Activated CD8-positive, alpha-beta T cell treated with anti-CD3 and anti-CD28 coated beads for 36 hours (primary cell): ENCODE measurements at regions not wholly inside any gene's neighbourhood (a gene's known extent, or its start where the extent isn't known, plus 50 kb on each side); places are given as distances from the start of the nearest gene placed in this dataset.

Experiments used
- ATAC-seq: fragments of 200-7000 bp; cut with Tn5 transposase; one replicate; pipeline ENCODE4 v1.10.0; 2021; ENCODE audit warnings: mild to moderate bottlenecking, moderate library complexity
- CTCF ChIA-PET: fragments of 350-600 bp; sonication (Branson Sonifier 250); formaldehyde crosslinking; loops from one replicate; lab custom pipeline; 2021; ENCODE audit warnings: antibody characterized with exemption; lab: Charles Lee
- POLR2A ChIA-PET: fragments of 350-600 bp; sonication (Branson Sonifier 250); formaldehyde crosslinking; loops from one replicate; lab custom pipeline; 2021; ENCODE audit warnings: antibody characterized with exemption; lab: Charles Lee
- DNase-seq: peaks from one replicate; pipeline ENCODE4 v3.0.0-alpha.2; 2020
- H3K27ac Mint-ChIP-seq: one replicate; pipeline ENCODE4 v1.8.0; 2021; ENCODE audit warnings: mild to moderate bottlenecking, mixed read lengths
- H3K27me3 Mint-ChIP-seq: one replicate; pipeline ENCODE4 v1.8.0; 2021; ENCODE audit warnings: mixed read lengths
- H3K36me3 Mint-ChIP-seq: one replicate; pipeline ENCODE4 v1.8.0; 2021; ENCODE audit warnings: low read depth, mixed read lengths
- H3K4me1 Mint-ChIP-seq: one replicate; pipeline ENCODE4 v1.8.0; 2021; ENCODE audit warnings: low read depth, mixed read lengths
- H3K4me3 Mint-ChIP-seq: one replicate; pipeline ENCODE4 v1.8.0; 2021; ENCODE audit warnings: mild to moderate bottlenecking, moderate library complexity, mixed read lengths
- H3K9me3 Mint-ChIP-seq: one replicate; pipeline ENCODE4 v1.8.0; 2021; ENCODE audit warnings: mixed read lengths
- intact Hi-C: fragments of 100-400 bp; cut with micrococcal nuclease; formaldehyde crosslinking; loops from one replicate; pipeline ENCODE4 v1.10.0; 2022
- TF ChIP-seq, protein P1 (sequence below): fragments of 200-600 bp; IDR thresholded peaks from one replicate; pipeline ENCODE4 v1.8.0; 2022; ENCODE audit warnings: antibody characterized with exemption, mild to moderate bottlenecking

DNA sequence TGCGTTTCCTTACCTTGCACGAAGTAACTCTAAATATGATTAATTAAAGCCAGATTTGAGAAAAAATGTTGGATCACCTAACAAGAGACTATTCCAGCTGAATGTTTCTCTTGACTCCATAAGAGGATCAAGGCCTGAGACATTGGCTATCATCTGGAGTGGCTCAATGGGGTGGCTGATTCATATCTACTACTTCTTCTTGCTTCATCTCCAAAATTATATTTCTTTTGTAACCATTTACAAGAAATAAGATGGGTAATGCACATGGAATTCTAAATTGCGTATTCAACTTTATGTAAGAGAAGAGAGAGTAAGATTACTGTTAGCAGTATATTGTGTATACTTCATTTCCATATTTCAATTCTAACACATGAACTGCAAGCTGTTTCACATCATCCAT lies 819.0 kb upstream of the EYS start:
- H3K27ac Mint-ChIP-seq, result no peak overlapping the region
- DNase-seq (no peak), ATAC-seq (no peak)
- H3K4me3 Mint-ChIP-seq, result no peak overlapping the region
- ChIA-PET CTCF (no interaction called here), POLR2A (no interaction called here)
- TF ChIP-seq, protein P1, sequence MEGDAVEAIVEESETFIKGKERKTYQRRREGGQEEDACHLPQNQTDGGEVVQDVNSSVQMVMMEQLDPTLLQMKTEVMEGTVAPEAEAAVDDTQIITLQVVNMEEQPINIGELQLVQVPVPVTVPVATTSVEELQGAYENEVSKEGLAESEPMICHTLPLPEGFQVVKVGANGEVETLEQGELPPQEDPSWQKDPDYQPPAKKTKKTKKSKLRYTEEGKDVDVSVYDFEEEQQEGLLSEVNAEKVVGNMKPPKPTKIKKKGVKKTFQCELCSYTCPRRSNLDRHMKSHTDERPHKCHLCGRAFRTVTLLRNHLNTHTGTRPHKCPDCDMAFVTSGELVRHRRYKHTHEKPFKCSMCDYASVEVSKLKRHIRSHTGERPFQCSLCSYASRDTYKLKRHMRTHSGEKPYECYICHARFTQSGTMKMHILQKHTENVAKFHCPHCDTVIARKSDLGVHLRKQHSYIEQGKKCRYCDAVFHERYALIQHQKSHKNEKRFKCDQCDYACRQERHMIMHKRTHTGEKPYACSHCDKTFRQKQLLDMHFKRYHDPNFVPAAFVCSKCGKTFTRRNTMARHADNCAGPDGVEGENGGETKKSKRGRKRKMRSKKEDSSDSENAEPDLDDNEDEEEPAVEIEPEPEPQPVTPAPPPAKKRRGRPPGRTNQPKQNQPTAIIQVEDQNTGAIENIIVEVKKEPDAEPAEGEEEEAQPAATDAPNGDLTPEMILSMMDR, result no peak
- no peaks in the 10 kb centered on the region for H3K4me1 Mint-ChIP-seq
- no peaks in the 10 kb centered on the region for H3K36me3 Mint-ChIP-seq
- peaks cover 5% of the 10 kb centered on the region for H3K9me3 Mint-ChIP-seq
- no peaks in the 10 kb centered on the region for H3K27me3 Mint-ChIP-seq
- intact Hi-C loops, result no loop called here

DNA sequence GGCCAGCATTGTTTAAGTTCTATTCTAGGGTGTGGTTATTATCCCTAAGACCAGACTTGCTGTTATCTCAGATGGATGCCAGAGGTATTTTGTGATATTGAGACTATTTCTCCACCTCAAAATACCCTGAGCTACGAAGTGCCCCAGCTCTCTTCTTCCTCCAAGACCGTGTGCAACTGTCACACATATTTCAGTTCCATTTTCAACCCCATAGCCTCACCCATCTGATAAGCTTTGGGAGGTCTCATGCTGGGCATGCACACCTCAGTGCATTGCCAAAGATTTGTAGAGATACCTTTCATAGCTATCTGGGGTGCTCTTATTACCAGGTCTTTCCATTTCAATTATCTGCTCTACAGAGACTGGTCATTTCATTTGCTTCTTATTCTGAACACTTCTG lies 815.8 kb upstream of the EYS start:
- Mint-ChIP-seq H3K27me3 (no peaks in the 10 kb centered on the region), H3K27ac (no peak overlapping the region), H3K36me3 (no peaks in the 10 kb centered on the region), H3K4me1 (no peaks in the 10 kb centered on the region), H3K4me3 (no peak overlapping the region), H3K9me3 (peaks cover 5% of the 10 kb centered on the region)
- ATAC-seq (no peak), DNase-seq (no peak)
- ChIA-PET CTCF (no interaction called here), POLR2A (no interaction called here)
- TF ChIP-seq, protein P1, result no peak
- intact Hi-C loops, result no loop called here

DNA sequence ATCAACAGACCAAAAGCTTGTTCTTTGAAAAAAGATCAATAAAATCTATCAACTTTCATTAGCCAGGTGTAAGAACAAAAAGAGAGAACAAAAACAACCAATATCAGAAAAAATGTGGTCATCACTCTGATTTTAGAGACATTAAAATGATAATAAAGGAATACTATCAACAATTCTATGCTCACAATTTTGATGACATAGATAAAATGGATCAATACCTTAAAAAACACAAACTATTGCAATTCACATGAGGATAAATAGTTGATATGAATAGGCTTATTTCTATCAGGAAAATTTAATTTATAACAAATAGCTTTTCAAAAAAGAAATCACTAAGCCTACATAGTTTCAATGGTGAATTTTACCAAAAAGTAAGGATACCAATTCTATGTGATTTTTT lies 809.4 kb upstream of the EYS start:
- Mint-ChIP-seq H3K36me3 (no peaks in the 10 kb centered on the region), H3K27me3 (no peaks in the 10 kb centered on the region), H3K9me3 (peaks cover 6% of the 10 kb centered on the region), H3K27ac (no peak overlapping the region), H3K4me3 (no peak overlapping the region), H3K4me1 (no peaks in the 10 kb centered on the region)
- TF ChIP-seq, protein P1, result no peak
- DNase-seq (no peak), ATAC-seq (no peak)
- ChIA-PET POLR2A (no interaction called here), CTCF (no interaction called here)
- intact Hi-C loops, result no loop called here

DNA sequence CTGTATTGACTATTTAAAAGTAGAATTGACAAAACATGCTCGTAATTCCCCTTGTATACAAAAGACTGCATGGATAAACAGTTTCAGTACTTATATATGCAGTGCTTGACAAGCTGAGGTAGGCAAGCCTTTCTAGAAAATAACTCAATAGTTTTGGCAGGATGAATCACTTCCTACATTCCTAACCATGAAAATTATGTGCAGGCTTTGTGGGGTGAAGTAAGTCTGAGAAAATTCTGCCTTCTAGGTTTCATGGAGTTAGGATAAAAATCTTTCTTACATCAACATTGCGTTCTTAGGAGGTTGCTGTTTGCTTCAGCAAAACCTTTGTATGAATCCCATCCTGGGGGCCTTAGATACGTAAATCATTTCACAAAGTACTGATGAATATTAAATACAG lies 801.4 kb upstream of the EYS start:
- Mint-ChIP-seq H3K4me3 (no peak overlapping the region), H3K27ac (no peak overlapping the region), H3K27me3 (no peaks in the 10 kb centered on the region), H3K9me3 (peaks cover 13% of the 10 kb centered on the region), H3K36me3 (no peaks in the 10 kb centered on the region), H3K4me1 (no peaks in the 10 kb centered on the region)
- ATAC-seq (no peak), DNase-seq (no peak)
- TF ChIP-seq, protein P1, result no peak
- intact Hi-C loops, result no loop called here
- CTCF ChIA-PET, result no interaction called here
- POLR2A ChIA-PET, result no interaction called here

DNA sequence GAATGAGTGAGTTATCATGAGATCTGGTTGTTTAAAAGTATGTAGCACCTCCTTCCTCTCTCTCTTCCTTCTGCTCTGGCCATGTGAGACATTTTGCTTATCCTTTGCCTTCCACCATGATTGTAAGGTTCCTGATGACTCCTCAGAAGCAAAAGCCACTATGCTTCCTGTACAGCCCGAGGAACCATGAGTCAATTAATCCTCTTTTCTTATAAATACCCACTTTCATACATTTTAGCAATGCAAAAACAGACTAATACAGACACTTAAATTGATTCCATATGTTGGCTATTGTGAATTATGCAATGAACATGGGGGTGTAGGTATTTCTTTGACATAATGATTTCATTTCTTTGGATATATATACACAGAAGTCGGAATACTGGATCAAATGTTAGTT lies 792.8 kb upstream of the EYS start:
- Mint-ChIP-seq H3K9me3 (peaks cover 5% of the 10 kb centered on the region), H3K4me1 (no peaks in the 10 kb centered on the region), H3K36me3 (no peaks in the 10 kb centered on the region), H3K27me3 (no peaks in the 10 kb centered on the region), H3K4me3 (no peak overlapping the region), H3K27ac (no peak overlapping the region)
- ATAC-seq, result no peak
- intact Hi-C loops, result no loop called here
- ChIA-PET POLR2A (no interaction called here), CTCF (no interaction called here)
- TF ChIP-seq, protein P1, result no peak
- no peak for DNase-seq
